ENCODE measurements at regions not wholly inside any gene's neighbourhood (a gene's known extent, or its start where the extent isn't known, plus 50 kb on each side); places are given as distances from the start of the nearest gene placed in this dataset.

DNA sequence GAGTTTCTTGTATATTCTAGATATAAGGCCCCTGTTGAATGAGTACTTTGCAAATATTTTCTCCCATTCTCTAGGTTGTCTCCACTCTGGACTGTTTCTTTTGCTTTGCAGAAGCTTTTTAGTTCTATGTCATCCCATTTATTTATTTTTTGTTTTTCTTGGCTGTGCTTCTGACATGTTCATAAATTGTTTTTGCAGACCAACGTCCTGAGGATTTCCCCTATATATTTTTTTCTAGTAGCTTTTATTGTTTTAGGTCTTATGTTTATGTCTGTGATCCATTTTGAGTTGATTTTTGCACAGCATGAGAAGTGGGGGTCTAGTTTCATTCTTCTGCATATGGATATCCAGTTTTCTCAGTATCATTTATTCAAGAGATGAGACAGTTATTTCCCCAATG is 70.4 kb upstream of the BTG1 start:
- DNase-seq (ENCODE audit: low read depth in 4 of 4, low spot score in 3 of 4) = peak in 3 of 4 donors; percentile 28 to 31 (median 30)

- no peak for DNase-seq (ENCODE audit: low read depth in 4 of 4, low spot score in 3 of 4)
Measured at GRCh38 chr12:92215358-92215757, 69.7 kb upstream of the BTG1 start.

GRCh38 chr12:92213166-92213565 is 67.5 kb upstream of the BTG1 start:
- no peak for DNase-seq (ENCODE audit: low read depth in 4 of 4, low spot score in 3 of 4)

DNA sequence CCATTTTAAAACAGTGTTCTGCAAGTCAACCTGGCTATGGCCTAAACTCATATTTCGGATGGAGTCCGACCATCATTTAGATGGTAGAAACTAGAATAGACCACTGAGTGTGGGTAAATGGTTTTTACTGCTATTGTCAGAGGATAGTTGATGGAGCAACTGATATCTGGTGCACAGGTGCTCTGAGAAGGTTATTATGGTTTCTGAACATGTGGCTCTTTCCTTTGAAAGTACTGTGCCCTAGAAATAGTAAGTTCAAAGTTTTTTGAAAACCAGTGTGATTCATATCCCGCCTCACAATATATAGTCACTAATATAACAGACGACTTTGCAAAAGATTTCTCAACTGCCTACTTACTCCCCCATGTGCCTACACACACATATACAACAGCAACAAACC is 64.4 kb upstream of the BTG1 start:
- DNase-seq (ENCODE audit: low read depth in 4 of 4, low spot score in 3 of 4) = no peak

- no peak for DNase-seq (ENCODE audit: low read depth in 4 of 4, low spot score in 3 of 4)
Measured at GRCh38 chr12:92208613-92209121, 63.0 kb upstream of the BTG1 start.

DNA sequence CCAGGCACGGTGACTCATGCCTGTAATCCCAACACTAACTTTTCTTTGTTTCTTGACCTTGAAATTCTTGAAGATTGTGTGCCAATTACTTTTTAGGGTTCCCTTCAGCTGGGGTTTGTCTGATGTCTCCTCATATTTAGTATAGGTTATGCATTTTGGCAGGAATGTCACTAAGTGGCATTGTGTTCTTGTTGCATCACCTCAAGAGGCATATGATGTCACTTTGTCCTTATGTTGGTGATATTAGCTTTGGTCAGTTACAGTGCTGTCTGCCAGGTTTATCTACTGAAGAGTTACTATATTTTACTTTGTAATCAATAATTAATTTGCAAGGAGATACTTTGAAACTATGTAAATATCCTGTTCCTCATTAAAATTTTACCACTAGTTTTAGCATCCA is 61.0 kb upstream of the BTG1 start:
- DNase-seq (ENCODE audit: low read depth in 4 of 4, low spot score in 3 of 4) = no peak

- no peak for DNase-seq (ENCODE audit: low read depth in 4 of 4, low spot score in 3 of 4)
Measured at GRCh38 chr12:92206011-92206410, 60.4 kb upstream of the BTG1 start.

- no peak for DNase-seq (ENCODE audit: low read depth in 4 of 4, low spot score in 3 of 4)
Measured at GRCh38 chr12:92199819-92200576, 54.4 kb upstream of the BTG1 start.

- no peak for DNase-seq (ENCODE audit: low read depth in 4 of 4, low spot score in 3 of 4)
Measured at GRCh38 chr12:92197815-92198214, 52.2 kb upstream of the BTG1 start.

GRCh38 chr12:92196368-92196767 is 50.7 kb upstream of the BTG1 start:
- no peak for DNase-seq (ENCODE audit: low read depth in 4 of 4, low spot score in 3 of 4)

All from right renal pelvis (tissue), 4 donors.